Ovary (tissue), 3 donors: ENCODE measurements at regions not wholly inside any gene's neighbourhood (a gene's known extent, or its start where the extent isn't known, plus 50 kb on each side); places are given as distances from the start of the nearest gene placed in this dataset.

Experiments used
- EP300 ChIP-seq: sonication (generic); formaldehyde crosslinking; IDR thresholded peaks from one replicate; pipeline ENCODE4 v1.6.1; 2017; ENCODE audit warnings: antibody characterized with exemption
- POLR2A ChIP-seq: fragments of 450-650 bp; IDR thresholded peaks from one replicate; pipeline ENCODE4 v1.6.1; 2017; ENCODE audit warnings: antibody characterized with exemption, mild to moderate bottlenecking, moderate library complexity
- TF ChIP-seq, protein P1 (sequence below), 3 donors: fragments of 450-650 bp in 2 of 3; fragments of 200-600 bp in 1 of 3; IDR thresholded peaks; one replicate each; pipeline versions ENCODE4 v1.5.1 to v1.8.0; 2016 to 2022; ENCODE audit warnings: antibody characterized with exemption in 3 of 3, mild to moderate bottlenecking in 1 of 3
- donor health status: DM: no; HTN: no; CAD: no.

DNA sequence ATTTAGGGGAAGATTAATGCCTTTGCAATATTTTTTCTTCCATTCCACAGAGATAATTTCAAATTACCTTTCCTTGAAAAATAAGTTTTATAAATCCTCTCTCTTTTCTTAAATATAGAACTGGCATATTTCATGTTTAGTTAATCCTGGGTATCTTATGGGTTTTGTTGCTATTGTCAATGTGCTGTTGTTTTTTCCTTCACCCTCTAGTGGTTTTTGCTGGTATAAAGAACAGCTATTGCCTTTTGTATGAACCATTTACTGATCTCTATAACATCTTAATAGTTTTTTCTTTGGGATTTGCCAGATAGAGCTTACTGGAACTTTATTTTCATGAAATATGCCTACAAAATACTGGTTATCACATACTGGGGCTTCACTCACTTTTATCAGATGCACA, 359.6 kb upstream of the DPPA4 start:
- TF ChIP-seq, protein P1, sequence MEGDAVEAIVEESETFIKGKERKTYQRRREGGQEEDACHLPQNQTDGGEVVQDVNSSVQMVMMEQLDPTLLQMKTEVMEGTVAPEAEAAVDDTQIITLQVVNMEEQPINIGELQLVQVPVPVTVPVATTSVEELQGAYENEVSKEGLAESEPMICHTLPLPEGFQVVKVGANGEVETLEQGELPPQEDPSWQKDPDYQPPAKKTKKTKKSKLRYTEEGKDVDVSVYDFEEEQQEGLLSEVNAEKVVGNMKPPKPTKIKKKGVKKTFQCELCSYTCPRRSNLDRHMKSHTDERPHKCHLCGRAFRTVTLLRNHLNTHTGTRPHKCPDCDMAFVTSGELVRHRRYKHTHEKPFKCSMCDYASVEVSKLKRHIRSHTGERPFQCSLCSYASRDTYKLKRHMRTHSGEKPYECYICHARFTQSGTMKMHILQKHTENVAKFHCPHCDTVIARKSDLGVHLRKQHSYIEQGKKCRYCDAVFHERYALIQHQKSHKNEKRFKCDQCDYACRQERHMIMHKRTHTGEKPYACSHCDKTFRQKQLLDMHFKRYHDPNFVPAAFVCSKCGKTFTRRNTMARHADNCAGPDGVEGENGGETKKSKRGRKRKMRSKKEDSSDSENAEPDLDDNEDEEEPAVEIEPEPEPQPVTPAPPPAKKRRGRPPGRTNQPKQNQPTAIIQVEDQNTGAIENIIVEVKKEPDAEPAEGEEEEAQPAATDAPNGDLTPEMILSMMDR (IDR thresholded peaks at IDR 0.05), result no peak
- TF ChIP-seq POLR2A (no peak), EP300 (no peak)
